Activated CD4-positive, alpha-beta memory T cell treated with anti-CD3 and anti-CD28 coated beads, Interleukin-2, amount 10 ng/mL, durations not matched to agents 7 days and 5 days (primary cell): ENCODE measurements at regions not wholly inside any gene's neighbourhood (a gene's known extent, or its start where the extent isn't known, plus 50 kb on each side); places are given as distances from the start of the nearest gene placed in this dataset.

Source experiments
- CTCF ChIA-PET: fragments of 350-600 bp; sonication (Branson Sonifier 250); formaldehyde crosslinking; loops from one replicate; lab custom pipeline; 2021; ENCODE audit warnings: antibody characterized with exemption, inconsistent platforms; lab: Charles Lee
- POLR2A ChIA-PET: fragments of 350-600 bp; sonication (Branson Sonifier 250); formaldehyde crosslinking; loops from one replicate; lab custom pipeline; 2021; ENCODE audit warnings: antibody characterized with exemption; lab: Charles Lee
- DNase-seq: peaks from one replicate; pipeline ENCODE4 v3.0.0-alpha.2; 2020
- H3K27ac Mint-ChIP-seq: one replicate; pipeline ENCODE4 v1.8.0; 2021; ENCODE audit warnings: mild to moderate bottlenecking, mixed read lengths
- H3K27me3 Mint-ChIP-seq: one replicate; pipeline ENCODE4 v1.8.0; 2021; ENCODE audit warnings: mixed read lengths
- H3K36me3 Mint-ChIP-seq: one replicate; pipeline ENCODE4 v1.8.0; 2021; ENCODE audit warnings: low read depth, mixed read lengths
- H3K4me1 Mint-ChIP-seq: one replicate; pipeline ENCODE4 v1.8.0; 2021; ENCODE audit warnings: mixed read lengths
- H3K4me3 Mint-ChIP-seq: one replicate; pipeline ENCODE4 v1.8.0; 2021; ENCODE audit warnings: mild to moderate bottlenecking, mixed read lengths
- H3K9me3 Mint-ChIP-seq: one replicate; pipeline ENCODE4 v1.8.0; 2021; ENCODE audit warnings: mixed read lengths

- CTCF ChIA-PET, result interaction anchor here (0.6 kb wide), 1 partner anchor 126 kb away, joined by 3 read pairs; no protein-coding TSS in a partner anchor
- no peak overlapping the region for H3K27ac Mint-ChIP-seq
- peaks cover 6% of the 10 kb centered on the region for H3K4me1 Mint-ChIP-seq
- peaks cover 3% of the 10 kb centered on the region for H3K9me3 Mint-ChIP-seq
- DNase-seq, result no peak
- H3K4me3 Mint-ChIP-seq, result no peak overlapping the region
- H3K36me3 Mint-ChIP-seq, result no peaks in the 10 kb centered on the region
- H3K27me3 Mint-ChIP-seq, result peaks cover 12% of the 10 kb centered on the region
- POLR2A ChIA-PET, result no interaction called here
These were observed 249.6 kb downstream of the TLE3 start for GRCh38 chr15:69848096-69848495.

DNA sequence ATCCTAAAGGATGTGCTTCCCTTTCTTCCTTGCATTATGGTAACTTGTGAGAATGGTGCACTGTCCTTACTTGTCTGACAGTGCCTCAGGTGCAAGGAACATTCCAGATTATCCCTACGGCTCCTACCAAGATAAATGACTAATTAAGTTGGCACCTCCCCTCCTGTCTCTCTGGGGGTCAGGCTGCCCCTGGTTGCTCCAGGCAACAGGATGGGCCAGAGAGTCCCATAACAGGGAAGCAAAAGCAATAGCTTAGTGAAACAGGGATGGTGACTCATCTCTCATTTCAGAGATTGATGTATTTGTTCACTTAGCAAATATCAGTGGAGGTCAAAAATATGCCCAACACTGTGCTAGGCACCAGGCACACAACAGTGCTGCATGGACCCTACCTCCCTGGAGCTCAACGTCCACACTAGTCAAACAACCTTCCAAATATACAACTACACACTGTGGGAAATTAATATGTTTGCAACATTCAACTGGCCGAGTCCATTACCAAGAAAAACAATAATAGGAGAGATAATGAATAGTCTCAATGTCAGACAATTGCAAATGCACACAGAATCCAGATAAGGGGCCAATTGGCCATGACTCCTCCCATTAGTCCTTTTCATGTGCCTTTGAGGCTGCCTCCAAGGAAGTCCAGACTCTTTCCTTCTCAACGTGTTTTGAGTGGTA is 249.0 kb downstream of the TLE3 start:
- CTCF ChIA-PET, result interaction anchor here (0.6 kb wide), 1 partner anchor 126 kb away, joined by 3 read pairs; no protein-coding TSS in a partner anchor
- Mint-ChIP-seq H3K9me3 (peaks cover 3% of the 10 kb centered on the region), H3K4me3 (no peak overlapping the region), H3K4me1 (peaks cover 6% of the 10 kb centered on the region), H3K27me3 (peaks cover 9% of the 10 kb centered on the region), H3K27ac (no peak overlapping the region), H3K36me3 (no peaks in the 10 kb centered on the region)
- POLR2A ChIA-PET, result no interaction called here
- DNase-seq, result no peak

DNA sequence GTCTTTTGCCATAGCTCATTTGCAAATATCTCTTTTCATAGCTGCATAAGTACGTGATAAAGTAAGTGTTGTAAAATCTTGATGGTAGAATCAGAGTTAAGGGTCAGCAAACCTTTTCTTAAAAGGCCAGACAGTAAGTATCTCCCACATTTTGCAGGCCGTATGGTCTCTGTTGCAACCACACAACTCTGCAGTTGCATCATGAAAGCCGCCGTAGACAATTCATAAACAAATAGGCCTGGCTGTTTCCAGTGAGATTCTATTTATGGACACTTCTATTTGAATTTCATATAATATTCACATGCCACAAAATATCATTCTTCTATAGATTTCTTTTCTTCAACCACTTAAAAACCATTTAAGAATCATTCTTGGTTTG is 248.5 kb downstream of the TLE3 start:
- H3K36me3 Mint-ChIP-seq, result no peaks in the 10 kb centered on the region
- peaks cover 6% of the 10 kb centered on the region for H3K4me1 Mint-ChIP-seq
- H3K27me3 Mint-ChIP-seq, result peaks cover 7% of the 10 kb centered on the region
- no peak overlapping the region for H3K4me3 Mint-ChIP-seq
- H3K27ac Mint-ChIP-seq, result no peak overlapping the region
- peaks cover 3% of the 10 kb centered on the region for H3K9me3 Mint-ChIP-seq
- no peak for DNase-seq
- CTCF ChIA-PET, result no interaction called here
- POLR2A ChIA-PET, result no interaction called here

DNA sequence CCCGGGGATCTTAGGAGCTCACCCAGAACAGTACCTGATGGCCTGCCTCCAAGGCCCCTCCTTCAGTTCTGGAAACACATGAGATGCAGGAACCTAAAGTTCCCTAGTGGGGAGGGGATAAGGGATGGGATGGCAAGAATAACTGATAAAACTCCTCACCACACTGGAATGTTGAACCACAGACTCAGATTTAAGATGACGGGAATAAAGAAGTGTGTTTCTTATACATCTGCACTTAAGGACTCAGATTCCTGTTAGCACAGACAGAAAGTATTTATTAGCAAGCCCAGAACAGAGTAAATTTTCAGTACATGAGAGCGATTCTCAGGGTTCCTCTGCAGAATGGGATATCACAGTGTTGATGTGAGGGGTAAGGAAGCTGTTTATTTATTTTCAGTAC is 245.2 kb downstream of the TLE3 start:
- H3K9me3 Mint-ChIP-seq, result peaks cover 1% of the 10 kb centered on the region
- no peak for DNase-seq
- H3K4me1 Mint-ChIP-seq, result peaks cover 6% of the 10 kb centered on the region
- POLR2A ChIA-PET, result no interaction called here
- H3K36me3 Mint-ChIP-seq, result no peaks in the 10 kb centered on the region
- H3K4me3 Mint-ChIP-seq, result no peak overlapping the region
- H3K27ac Mint-ChIP-seq, result no peak overlapping the region
- CTCF ChIA-PET, result no interaction called here
- H3K27me3 Mint-ChIP-seq, result peaks cover 4% of the 10 kb centered on the region

DNA sequence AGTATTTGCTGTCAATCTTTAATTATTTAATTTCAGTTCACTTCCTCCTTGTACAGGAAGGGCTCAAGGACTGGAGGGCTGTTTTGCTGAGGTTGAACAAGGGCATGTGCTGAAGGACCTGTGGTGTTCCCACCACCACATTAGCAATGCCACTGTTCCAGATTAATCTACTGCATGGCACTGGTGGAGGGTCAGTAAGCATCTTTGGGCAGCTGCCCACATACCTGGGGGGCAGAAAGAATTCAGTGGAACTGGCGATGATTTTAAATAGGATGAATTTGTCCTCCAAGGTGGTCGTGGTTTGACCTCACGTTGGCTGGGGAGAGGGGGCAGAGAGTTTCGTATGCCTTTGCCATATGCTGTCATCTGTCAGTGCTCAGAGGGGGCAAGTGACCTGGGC is 244.8 kb downstream of the TLE3 start:
- no peak overlapping the region for H3K27ac Mint-ChIP-seq
- CTCF ChIA-PET, result no interaction called here
- peaks cover 1% of the 10 kb centered on the region for H3K27me3 Mint-ChIP-seq
- H3K4me3 Mint-ChIP-seq, result no peak overlapping the region
- POLR2A ChIA-PET, result no interaction called here
- no peak for DNase-seq
- H3K36me3 Mint-ChIP-seq, result no peaks in the 10 kb centered on the region
- peaks cover 6% of the 10 kb centered on the region for H3K4me1 Mint-ChIP-seq
- no peaks in the 10 kb centered on the region for H3K9me3 Mint-ChIP-seq

GRCh38 chr15:69853544-69853951 is 244.2 kb downstream of the TLE3 start:
- H3K4me3 Mint-ChIP-seq, result no peak overlapping the region
- peaks cover 1% of the 10 kb centered on the region for H3K27me3 Mint-ChIP-seq
- CTCF ChIA-PET, result no interaction called here
- DNase-seq, result no peak
- no peaks in the 10 kb centered on the region for H3K36me3 Mint-ChIP-seq
- H3K9me3 Mint-ChIP-seq, result no peaks in the 10 kb centered on the region
- peaks cover 5% of the 10 kb centered on the region for H3K4me1 Mint-ChIP-seq
- H3K27ac Mint-ChIP-seq, result no peak overlapping the region
- POLR2A ChIA-PET, result no interaction called here

- Mint-ChIP-seq H3K4me1 (peaks cover under 1% of the 10 kb centered on the region), H3K9me3 (no peaks in the 10 kb centered on the region), H3K36me3 (no peaks in the 10 kb centered on the region), H3K4me3 (no peak overlapping the region), H3K27me3 (peaks cover 1% of the 10 kb centered on the region), H3K27ac (no peak overlapping the region)
- ChIA-PET POLR2A (no interaction called here), CTCF (no interaction called here)
- DNase-seq, result no peak
These were observed 243.7 kb downstream of the TLE3 start for GRCh38 chr15:69854001-69854400.

GRCh38 chr15:69854521-69855181 is 243.1 kb downstream of the TLE3 start:
- POLR2A ChIA-PET, result no interaction called here
- H3K27me3 Mint-ChIP-seq, result peaks cover 1% of the 10 kb centered on the region
- no peak overlapping the region for H3K4me3 Mint-ChIP-seq
- H3K36me3 Mint-ChIP-seq, result no peaks in the 10 kb centered on the region
- no peaks in the 10 kb centered on the region for H3K4me1 Mint-ChIP-seq
- H3K27ac Mint-ChIP-seq, result no peak overlapping the region
- CTCF ChIA-PET, result no interaction called here
- DNase-seq, result no peak
- H3K9me3 Mint-ChIP-seq, result no peaks in the 10 kb centered on the region

DNA sequence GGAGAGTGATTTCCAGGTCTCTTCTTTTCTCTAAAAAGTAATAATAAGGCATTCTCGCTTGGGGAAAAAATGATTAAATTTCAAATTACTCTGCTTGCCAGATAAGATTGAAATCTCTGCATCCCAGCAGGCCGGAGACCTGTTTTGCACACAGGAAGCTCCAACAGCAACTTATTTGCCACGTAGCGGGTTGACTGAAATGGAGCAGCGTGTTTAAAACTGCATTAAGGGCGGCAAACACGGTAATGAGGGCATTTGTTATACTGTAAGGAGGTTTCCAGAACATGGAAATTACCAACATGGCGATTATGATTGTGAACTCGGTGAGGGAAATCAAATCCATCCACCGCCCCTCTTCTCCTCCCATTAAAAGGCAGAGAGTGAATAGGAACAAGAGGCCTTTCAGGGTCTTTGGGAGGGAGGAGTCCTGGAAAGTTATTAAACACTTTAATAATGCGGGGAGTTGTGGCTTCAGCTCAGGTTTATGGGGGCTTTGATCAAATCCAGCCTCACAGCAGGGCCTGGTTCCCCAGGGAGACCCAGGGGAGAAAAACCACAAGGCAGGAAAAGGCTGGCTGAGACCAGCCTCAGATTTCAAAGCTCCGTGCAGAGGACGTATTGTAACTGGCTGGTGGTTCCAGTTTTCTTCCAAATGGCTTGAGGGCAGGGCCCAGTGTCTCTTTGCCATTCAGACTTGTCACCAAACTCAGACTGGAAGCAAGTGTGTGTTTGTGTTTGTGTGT is 242.3 kb downstream of the TLE3 start:
- ChIA-PET CTCF (no interaction called here), POLR2A (no interaction called here)
- Mint-ChIP-seq H3K4me1 (no peaks in the 10 kb centered on the region), H3K4me3 (no peak overlapping the region), H3K27me3 (peaks cover 1% of the 10 kb centered on the region), H3K27ac (no peak overlapping the region), H3K9me3 (no peaks in the 10 kb centered on the region), H3K36me3 (no peaks in the 10 kb centered on the region)
- no peak for DNase-seq

DNA sequence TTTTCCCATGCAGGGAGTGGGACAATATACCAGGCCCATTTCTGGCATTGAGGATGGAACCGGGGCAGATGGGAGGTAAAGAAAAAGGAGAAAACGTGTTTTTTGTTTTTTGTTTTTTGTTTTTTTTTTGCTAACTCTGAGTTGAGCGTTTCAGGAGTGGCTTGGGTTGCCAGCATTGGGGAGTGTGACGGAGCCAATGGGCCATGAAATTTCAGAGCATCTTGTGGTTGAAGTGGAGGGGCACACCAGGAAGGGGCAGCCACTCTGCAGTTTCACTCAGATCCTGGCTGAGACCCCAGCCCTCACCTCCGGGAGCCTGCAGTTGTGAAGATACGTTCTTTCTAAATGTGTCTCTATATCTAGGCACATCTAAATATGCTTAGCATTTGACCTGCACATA is 240.5 kb downstream of the TLE3 start:
- CTCF ChIA-PET, result no interaction called here

GRCh38 chr15:69857686-69858391 is 239.9 kb downstream of the TLE3 start:
- H3K4me1 Mint-ChIP-seq, result no peaks in the 10 kb centered on the region
- ChIA-PET POLR2A (interaction anchor here (0.6 kb wide), 1 partner anchor 239 kb away, joined by 3 read pairs; no protein-coding TSS in a partner anchor), CTCF (no interaction called here)
- H3K27me3 Mint-ChIP-seq, result peaks cover 1% of the 10 kb centered on the region
- H3K36me3 Mint-ChIP-seq, result no peaks in the 10 kb centered on the region
- H3K4me3 Mint-ChIP-seq, result no peak overlapping the region
- no peak overlapping the region for H3K27ac Mint-ChIP-seq
- DNase-seq, result no peak
- H3K9me3 Mint-ChIP-seq, result no peaks in the 10 kb centered on the region

More for the DNA sequence above, 240.5 kb downstream of the TLE3 start:
- Mint-ChIP-seq H3K9me3 (no peaks in the 10 kb centered on the region), H3K4me1 (no peaks in the 10 kb centered on the region), H3K4me3 (no peak overlapping the region), H3K36me3 (no peaks in the 10 kb centered on the region), H3K27me3 (peaks cover 1% of the 10 kb centered on the region), H3K27ac (no peak overlapping the region)
- no peak for DNase-seq
- POLR2A ChIA-PET, result interaction anchor here (0.6 kb wide), 1 partner anchor 240 kb away, joined by 3 read pairs; no protein-coding TSS in a partner anchor

GRCh38 chr15:69858456-69858855 is 239.3 kb downstream of the TLE3 start:
- CTCF ChIA-PET, result no interaction called here
- no peaks in the 10 kb centered on the region for H3K4me1 Mint-ChIP-seq

GRCh38 chr15:69859866-69860265 is 237.9 kb downstream of the TLE3 start:
- H3K36me3 Mint-ChIP-seq, result no peaks in the 10 kb centered on the region
- POLR2A ChIA-PET, result no interaction called here
- H3K27ac Mint-ChIP-seq, result no peak overlapping the region
- H3K9me3 Mint-ChIP-seq, result no peaks in the 10 kb centered on the region
- CTCF ChIA-PET, result interaction anchor here (0.6 kb wide), 1 partner anchor 393 kb away, joined by 3 read pairs; no protein-coding TSS in a partner anchor
- no peaks in the 10 kb centered on the region for H3K4me1 Mint-ChIP-seq
- DNase-seq, result no peak
- no peak overlapping the region for H3K4me3 Mint-ChIP-seq
- H3K27me3 Mint-ChIP-seq, result no peaks in the 10 kb centered on the region

More at GRCh38 chr15:69858456-69858855, 239.3 kb downstream of the TLE3 start:
- Mint-ChIP-seq H3K36me3 (no peaks in the 10 kb centered on the region), H3K27me3 (peaks cover 1% of the 10 kb centered on the region), H3K4me3 (no peak overlapping the region), H3K27ac (no peak overlapping the region), H3K9me3 (no peaks in the 10 kb centered on the region)
- no peak for DNase-seq
- POLR2A ChIA-PET, result no interaction called here
